RWPE1 (cell line): ENCODE measurements at regions not wholly inside any gene's neighbourhood (a gene's known extent, or its start where the extent isn't known, plus 50 kb on each side); places are given as distances from the start of the nearest gene placed in this dataset.

Experiments used
- CTCF ChIA-PET: fragments of 350-600 bp; sonication (Branson Sonifier 250); formaldehyde crosslinking; extraction: SDS; loops from one replicate; lab custom pipeline; 2021; lab: Yijun Ruan, JAX
- POLR2A ChIA-PET: fragments of 400-600 bp; formaldehyde crosslinking; extraction: SDS; loops from one replicate; lab custom pipeline; 2020; ENCODE audit warnings: antibody characterized with exemption; ENCODE audit not compliant: low non-redundant PET; lab: Yijun Ruan, JAX
- DNase-seq: peaks from one replicate; pipeline ENCODE4 v3.0.0; 2012; ENCODE audit warnings: low spot score
- H3K27ac ChIP-seq: fragments of 450-650 bp; 2 replicates; pipeline ENCODE4 v1.5.1; 2017
- TF ChIP-seq, protein P1 (sequence below): fragments of 450-650 bp; conservative IDR thresholded peaks from 2 replicates; pipeline ENCODE4 v1.5.1; 2017; ENCODE audit warnings: low read depth, mild to moderate bottlenecking

DNA sequence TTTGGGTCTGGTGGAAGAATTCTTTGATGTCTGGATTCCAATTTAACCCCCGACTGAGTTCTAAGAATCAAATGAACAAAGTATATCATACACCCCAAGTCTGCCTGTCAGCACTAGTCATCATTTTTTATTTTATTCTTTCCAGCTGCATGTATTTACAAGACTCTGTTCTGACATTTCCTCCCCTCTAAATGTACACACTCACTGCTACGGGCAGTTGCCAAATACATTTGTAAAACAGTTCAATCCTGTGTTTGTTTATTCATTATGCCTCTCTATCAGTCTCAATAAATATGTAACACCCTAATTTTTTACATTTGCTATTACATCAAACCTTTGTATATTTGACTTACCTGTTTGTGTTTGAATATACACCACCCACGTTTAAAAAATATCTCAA is 422.3 kb upstream of the PSMD7 start:
- POLR2A ChIA-PET: no interaction called here
- no peak for DNase-seq
- H3K27ac ChIP-seq: no peak overlapping the region
- CTCF ChIA-PET: no interaction called here
- TF ChIP-seq, protein P1, sequence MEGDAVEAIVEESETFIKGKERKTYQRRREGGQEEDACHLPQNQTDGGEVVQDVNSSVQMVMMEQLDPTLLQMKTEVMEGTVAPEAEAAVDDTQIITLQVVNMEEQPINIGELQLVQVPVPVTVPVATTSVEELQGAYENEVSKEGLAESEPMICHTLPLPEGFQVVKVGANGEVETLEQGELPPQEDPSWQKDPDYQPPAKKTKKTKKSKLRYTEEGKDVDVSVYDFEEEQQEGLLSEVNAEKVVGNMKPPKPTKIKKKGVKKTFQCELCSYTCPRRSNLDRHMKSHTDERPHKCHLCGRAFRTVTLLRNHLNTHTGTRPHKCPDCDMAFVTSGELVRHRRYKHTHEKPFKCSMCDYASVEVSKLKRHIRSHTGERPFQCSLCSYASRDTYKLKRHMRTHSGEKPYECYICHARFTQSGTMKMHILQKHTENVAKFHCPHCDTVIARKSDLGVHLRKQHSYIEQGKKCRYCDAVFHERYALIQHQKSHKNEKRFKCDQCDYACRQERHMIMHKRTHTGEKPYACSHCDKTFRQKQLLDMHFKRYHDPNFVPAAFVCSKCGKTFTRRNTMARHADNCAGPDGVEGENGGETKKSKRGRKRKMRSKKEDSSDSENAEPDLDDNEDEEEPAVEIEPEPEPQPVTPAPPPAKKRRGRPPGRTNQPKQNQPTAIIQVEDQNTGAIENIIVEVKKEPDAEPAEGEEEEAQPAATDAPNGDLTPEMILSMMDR: no peak

DNA sequence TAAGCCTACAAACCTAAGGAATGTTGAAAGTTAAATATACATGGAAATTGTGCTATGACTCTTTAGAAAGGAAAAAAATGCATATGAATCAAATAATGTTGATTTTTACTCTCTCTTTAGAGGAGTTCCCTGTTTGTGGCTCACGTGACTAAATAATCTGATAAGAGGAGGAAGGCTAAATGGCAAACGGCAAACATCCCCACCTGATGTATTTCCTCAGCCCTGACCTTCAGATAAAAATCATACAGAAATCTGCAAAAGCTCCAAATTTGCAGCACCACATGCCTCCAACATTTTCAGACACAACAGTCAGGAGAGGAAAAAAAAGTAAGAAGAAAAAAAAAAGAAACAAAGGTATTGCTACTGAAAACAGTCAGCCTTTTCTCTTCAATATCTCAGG is 423.0 kb upstream of the PSMD7 start:
- H3K27ac ChIP-seq: no peak overlapping the region
- CTCF ChIA-PET: no interaction called here
- no peak for DNase-seq
- POLR2A ChIA-PET: no interaction called here
- TF ChIP-seq, protein P1: no peak

DNA sequence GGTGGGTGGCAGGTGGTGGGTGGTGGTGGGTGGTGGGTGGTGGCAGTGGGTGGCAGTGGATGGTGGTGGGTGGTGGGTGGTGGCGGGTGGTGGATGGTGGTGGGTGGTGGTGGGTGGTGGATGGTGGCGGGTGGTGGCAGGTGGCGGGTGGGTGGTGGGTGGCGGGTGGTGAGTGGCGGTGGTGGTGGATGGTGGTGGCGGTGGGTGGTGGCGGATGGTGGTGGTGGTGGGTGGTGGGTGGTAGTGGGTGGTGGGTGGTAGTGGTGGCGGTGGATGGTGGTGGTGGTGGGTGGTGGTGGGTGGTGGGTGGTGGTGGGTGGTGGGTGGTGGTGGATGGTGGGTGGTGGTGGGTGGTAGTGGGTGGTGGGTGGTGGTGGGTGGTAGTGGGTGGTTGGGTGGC is 423.8 kb upstream of the PSMD7 start:
- no peak for DNase-seq
- ChIA-PET CTCF (no interaction called here), POLR2A (no interaction called here)
- TF ChIP-seq, protein P1: no peak
- H3K27ac ChIP-seq: no peak overlapping the region

DNA sequence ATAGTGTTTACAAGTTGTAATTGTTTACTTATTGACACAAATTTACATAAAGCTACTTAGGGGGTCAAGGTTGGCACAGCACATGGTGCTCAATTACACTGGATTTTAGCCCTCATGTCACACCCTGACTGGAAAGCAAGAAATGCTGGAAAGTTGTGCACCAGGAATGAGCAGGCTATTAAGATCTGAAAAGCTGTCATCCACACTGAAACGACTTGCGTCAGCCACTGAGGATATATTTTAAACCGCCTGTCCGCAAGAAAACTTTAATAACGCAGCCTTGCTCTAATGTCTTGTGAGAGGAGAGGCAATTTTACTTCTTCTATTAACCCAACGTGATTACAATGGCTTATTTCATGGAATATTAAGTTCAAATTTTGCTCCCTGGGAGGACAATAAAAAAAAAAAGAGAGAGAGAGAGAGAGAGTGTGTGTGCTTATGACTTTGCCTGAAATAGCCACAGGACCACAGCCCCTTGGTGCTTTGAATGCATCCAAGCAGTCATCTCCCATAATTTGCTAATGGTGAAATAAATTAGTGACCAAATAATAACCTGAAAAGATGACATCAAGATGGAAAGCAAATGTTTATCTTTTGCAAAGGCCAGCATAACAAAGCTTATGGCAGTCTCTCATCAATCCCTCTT is 425.4 kb upstream of the PSMD7 start:
- no peak for DNase-seq
- ChIA-PET POLR2A (no interaction called here), CTCF (no interaction called here)
- no peak overlapping the region for H3K27ac ChIP-seq
- TF ChIP-seq, protein P1: no peak

DNA sequence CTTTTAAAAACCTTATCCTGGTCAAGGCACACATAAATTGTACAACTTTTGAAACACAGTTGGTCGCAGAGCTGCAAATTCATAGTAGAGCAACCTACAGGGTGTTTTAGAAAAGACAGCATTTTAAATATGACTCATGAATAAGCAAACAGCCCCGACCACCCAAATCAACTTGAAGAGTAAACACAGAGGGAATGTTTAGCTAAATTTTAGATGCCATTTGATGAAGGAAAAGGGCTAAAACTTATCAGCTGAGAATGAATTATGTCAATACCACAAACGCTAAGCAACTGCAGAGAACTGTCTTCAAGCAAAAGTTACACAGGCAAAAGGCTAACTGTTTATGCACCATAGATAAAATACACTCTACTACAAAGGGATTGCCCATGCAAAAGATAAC is 427.5 kb upstream of the PSMD7 start:
- ChIA-PET CTCF (interaction anchor here (1.0 to 1.2 kb wide), 2 partner anchors 17 to 303 kb away, joined by 3 read pairs; no protein-coding TSS in a partner anchor), POLR2A (no interaction called here)
- H3K27ac ChIP-seq: no peak overlapping the region
- DNase-seq: no peak
- TF ChIP-seq, protein P1: no peak

DNA sequence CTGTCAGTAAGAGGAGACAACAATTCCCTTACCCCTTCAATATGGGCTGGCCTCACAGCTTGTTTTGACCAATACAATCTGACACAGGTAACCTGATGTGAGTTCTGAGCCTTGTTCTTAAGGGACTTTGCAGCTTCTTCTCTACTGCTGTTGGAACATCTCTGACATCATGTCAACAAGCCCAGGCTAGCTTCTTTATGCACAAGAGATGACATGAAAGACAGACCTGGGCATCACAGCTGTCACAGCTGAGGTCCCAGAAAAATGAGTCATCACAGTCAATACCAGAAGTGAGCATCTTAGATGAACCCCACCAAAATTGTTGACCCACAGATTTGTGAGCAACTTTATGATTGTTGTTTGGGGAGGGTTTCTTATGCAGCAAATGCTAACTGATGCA is 431.7 kb upstream of the PSMD7 start:
- POLR2A ChIA-PET: no interaction called here
- CTCF ChIA-PET: interaction anchor here (0.7 to 1.7 kb wide), 2 partner anchors 14 to 92 kb away, joined by 3 to 7 read pairs; no protein-coding TSS in a partner anchor

More for the DNA sequence above, 431.7 kb upstream of the PSMD7 start:
- TF ChIP-seq, protein P1: no peak
- DNase-seq: no peak
- H3K27ac ChIP-seq: no peak overlapping the region
